GM12874 (cell line): ENCODE measurements at regions not wholly inside any gene's neighbourhood (a gene's known extent, or its start where the extent isn't known, plus 50 kb on each side); places are given as distances from the start of the nearest gene placed in this dataset.

ENCODE experiments used
- TF ChIP-seq, protein P1 (sequence below): IDR thresholded peaks from 2 replicates; pipeline ENCODE4 v1.5.1; 2011; ENCODE audit warnings: low read depth, mild to moderate bottlenecking, control low read depth, low read length, moderate library complexity; ENCODE audit not compliant: insufficient read depth

DNA sequence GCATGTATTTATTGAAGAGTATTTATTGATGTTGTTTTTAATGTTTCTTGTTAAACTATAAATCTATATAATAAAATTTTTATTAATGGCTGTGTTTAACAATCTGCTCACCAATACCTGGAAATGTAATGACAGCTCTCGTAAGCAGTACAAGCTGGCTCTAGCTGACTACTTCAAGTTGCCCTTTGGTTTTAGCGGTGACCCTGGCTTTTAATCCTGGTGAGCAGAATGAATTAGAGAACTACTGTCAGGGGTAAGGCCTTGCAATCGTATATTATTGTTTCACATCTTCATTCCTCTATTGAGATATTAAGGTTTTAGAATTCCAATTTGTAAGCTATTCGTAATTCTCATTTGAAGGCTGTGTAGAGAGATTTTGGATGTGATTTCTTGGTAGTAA lies 372.2 kb downstream of the METTL15 start:
- TF ChIP-seq, protein P1, sequence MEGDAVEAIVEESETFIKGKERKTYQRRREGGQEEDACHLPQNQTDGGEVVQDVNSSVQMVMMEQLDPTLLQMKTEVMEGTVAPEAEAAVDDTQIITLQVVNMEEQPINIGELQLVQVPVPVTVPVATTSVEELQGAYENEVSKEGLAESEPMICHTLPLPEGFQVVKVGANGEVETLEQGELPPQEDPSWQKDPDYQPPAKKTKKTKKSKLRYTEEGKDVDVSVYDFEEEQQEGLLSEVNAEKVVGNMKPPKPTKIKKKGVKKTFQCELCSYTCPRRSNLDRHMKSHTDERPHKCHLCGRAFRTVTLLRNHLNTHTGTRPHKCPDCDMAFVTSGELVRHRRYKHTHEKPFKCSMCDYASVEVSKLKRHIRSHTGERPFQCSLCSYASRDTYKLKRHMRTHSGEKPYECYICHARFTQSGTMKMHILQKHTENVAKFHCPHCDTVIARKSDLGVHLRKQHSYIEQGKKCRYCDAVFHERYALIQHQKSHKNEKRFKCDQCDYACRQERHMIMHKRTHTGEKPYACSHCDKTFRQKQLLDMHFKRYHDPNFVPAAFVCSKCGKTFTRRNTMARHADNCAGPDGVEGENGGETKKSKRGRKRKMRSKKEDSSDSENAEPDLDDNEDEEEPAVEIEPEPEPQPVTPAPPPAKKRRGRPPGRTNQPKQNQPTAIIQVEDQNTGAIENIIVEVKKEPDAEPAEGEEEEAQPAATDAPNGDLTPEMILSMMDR = no peak

DNA sequence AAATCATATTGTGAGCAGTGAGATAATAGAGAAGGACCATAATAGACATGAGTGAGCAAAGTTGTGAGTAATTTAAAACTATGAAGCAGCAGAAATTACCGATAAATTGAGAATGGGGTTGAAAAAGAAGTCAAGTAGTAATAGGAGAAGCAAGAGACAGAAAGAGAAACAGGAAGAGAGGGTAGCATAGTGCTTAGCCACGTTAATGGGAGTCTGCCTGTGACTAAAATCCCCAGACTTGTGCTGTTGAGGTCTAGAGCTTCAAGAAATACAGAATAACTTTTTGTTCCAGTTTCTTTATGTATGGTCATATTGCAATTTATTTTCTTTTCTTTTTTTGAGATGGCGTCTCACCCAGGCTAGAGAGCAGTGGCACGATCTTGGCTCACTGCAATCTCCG lies 368.7 kb downstream of the METTL15 start:
- TF ChIP-seq, protein P1 = no peak

DNA sequence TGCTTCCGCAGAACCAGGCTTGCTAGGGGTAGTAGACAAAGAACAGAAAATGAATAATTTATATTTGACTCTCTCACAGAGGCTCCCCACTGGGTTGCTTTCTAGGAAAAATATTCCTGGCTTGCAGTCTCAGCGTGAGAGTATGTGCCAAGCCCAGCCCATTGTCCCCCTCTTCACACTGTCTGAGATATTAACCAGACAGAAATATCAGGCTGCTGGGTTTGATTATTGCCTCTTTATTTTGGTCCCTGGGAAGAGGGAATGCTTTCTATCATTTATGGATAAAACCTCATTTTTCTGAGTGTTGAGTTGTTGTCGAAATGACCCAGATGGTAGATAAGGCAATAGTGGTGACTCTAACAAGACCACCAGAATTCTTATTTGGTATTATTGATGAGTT lies 367.9 kb downstream of the METTL15 start:
- TF ChIP-seq, protein P1 = no peak

DNA sequence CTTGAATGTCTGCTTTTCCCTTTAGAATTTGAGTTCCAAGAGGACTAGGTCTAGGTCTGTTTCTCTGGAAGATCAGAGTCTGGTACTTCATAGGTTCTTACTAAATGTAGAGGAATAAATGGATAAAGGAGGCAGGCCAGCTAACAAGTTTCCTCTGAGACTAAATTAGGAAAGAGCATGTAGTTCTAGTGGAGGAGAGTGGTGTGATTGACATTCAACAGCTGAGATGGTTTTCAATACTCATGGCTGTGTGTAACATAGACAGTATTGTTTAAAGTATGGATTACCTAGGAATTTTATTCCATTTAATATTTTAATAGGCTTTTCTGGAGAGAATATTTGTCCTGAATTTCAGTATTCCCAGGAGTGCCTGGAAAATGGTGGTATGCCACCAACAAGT lies 364.7 kb downstream of the METTL15 start:
- TF ChIP-seq, protein P1 = no peak

DNA sequence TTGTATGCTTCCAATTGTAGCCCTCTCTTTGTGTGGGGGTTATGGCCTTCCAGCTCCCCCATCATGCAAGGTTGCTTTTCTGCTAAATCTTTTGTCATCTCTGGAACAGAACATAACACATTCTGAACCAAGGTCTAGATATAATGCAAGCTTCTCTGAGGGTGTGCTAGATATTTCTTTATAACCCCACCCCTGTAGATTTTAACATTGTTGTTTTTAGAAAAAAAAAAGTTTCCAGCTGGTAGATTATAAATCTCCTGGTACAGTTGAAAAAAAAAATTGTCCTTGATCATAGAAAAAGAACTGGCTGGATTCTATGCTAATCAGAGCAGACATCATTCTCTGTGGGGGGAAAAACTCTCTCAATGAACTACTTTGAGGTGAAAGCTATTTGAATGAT lies 363.3 kb downstream of the METTL15 start:
- TF ChIP-seq, protein P1 = no peak

DNA sequence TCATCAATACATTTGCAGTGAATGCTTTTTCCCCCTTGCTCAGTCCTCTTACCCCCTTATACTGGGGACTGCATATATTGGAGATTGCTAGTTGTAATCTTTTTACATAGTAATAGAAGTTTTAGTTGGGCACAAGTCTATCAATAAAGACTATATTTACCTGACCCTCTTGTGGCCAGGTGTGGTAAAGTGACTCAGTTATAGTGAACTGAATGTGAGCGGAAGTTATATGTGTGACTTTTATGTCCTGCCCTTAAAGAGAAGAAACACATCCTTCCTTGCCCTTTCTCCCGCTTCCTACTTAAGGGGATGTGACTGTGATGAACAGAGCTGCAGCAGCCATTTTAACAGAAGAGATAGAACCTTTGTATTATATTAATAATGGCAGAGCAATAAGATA lies 362.0 kb downstream of the METTL15 start:
- TF ChIP-seq, protein P1 = no peak

DNA sequence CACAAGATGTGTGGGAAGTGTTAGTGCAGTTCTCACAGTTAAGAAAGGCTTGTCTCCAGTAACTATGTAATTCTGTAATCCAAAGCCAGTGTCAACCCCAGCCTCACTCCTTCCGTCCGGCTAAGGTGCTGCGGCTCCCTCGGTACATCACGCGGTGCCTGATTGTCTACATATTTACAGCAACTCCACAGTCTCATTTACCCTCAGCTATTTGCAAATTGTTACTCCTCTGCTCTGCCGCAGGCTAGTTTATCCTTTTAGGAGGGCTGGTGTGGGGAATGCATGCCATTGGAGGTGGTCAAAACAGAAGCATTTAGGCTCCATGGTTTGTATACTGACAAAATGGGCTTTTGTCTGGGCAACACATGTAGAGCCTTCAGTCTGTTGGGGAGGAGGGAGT lies 358.3 kb downstream of the METTL15 start:
- TF ChIP-seq, protein P1 = no peak
